Thymus (tissue), 11 donors: ENCODE measurements at regions not wholly inside any gene's neighbourhood (a gene's known extent, or its start where the extent isn't known, plus 50 kb on each side); places are given as distances from the start of the nearest gene placed in this dataset.
"Not testable (repeated sequence)": the region's sequence is repeated elsewhere in the genome, so short reads cannot be mapped to it uniquely, and the experiment has no call there.

ENCODE experiments used
- DNase-seq, 9 donors: peaks; one replicate each; pipeline ENCODE4 v3.0.0-alpha.2; 2013; ENCODE audit warnings: low spot score in 9 of 9, low read depth in 6 of 9, missing footprints in 1 of 9
- H3K27ac ChIP-seq, 2 donors: one replicate each; pipeline ENCODE4 v1.5.1; 2013; ENCODE audit warnings: control low read depth in 1 of 2, low read depth in 1 of 2, low read length in 1 of 2, mild to moderate bottlenecking in 1 of 2, moderate library complexity in 1 of 2
- H3K27me3 ChIP-seq, 2 donors: one replicate each; pipeline ENCODE4 v1.5.1; 2013; ENCODE audit warnings: low read length in 1 of 2; ENCODE audit not compliant: control insufficient read depth in 2 of 2, insufficient read depth in 1 of 2
- H3K36me3 ChIP-seq, 2 donors: one replicate each; pipeline ENCODE4 v1.5.1; 2013; ENCODE audit warnings: low read length in 1 of 2, mild to moderate bottlenecking in 1 of 2, moderate library complexity in 1 of 2; ENCODE audit not compliant: control insufficient read depth in 2 of 2, insufficient read depth in 2 of 2
- H3K4me1 ChIP-seq, 2 donors: one replicate each; pipeline ENCODE4 v1.5.1; 2013; ENCODE audit warnings: low read length in 2 of 2; ENCODE audit not compliant: control insufficient read depth in 2 of 2, insufficient read depth in 2 of 2
- H3K4me3 ChIP-seq, 2 donors: one replicate each; pipeline ENCODE4 v1.5.1; 2013; ENCODE audit warnings: low read length in 2 of 2, control low read depth in 1 of 2, mild to moderate bottlenecking in 1 of 2
- H3K9me3 ChIP-seq, 2 donors: one replicate each; pipeline ENCODE4 v1.5.1; 2013; ENCODE audit warnings: low read length in 1 of 2, mild to moderate bottlenecking in 1 of 2; ENCODE audit not compliant: control insufficient read depth in 2 of 2, insufficient read depth in 1 of 2
- WGBS: extraction: QIAGEN DNeasy Blood & Tissue Kit; methylation state at CpG from one replicate; pipeline ENCODE4 v1.1.7; 2013; 5-methylcytosine and 5-hydroxymethylcytosine counted together
- donor health status: healthy.

- H3K36me3 ChIP-seq, result no peaks in the 10 kb centered on the region
- no peak overlapping the region for H3K27ac ChIP-seq
- H3K27me3 ChIP-seq, result no peaks in the 10 kb centered on the region
- H3K9me3 ChIP-seq, result no peaks in the 10 kb centered on the region
- H3K4me1 ChIP-seq, result no peaks in the 10 kb centered on the region
- no peak overlapping the region for H3K4me3 ChIP-seq
- no peak for DNase-seq
- WGBS, result 92% methylated on average over 15 of the region's 15 CpGs
Measured at GRCh38 chrX:81957318-81957717, 755.4 kb downstream of the SH3BGRL start.

GRCh38 chrX:81957900-81958545 is 756.1 kb downstream of the SH3BGRL start:
- Histone ChIP-seq H3K36me3 (no peaks in the 10 kb centered on the region), H3K9me3 (no peaks in the 10 kb centered on the region), H3K27ac (no peak overlapping the region), H3K4me1 (no peaks in the 10 kb centered on the region), H3K27me3 (no peaks in the 10 kb centered on the region), H3K4me3 (no peak overlapping the region)
- peak in 1 of 9 donors; percentile 1 for DNase-seq
- WGBS, result 6% methylated on average over 1 of the region's 1 CpG

GRCh38 chrX:81959964-81960363 is 758.1 kb downstream of the SH3BGRL start:
- H3K4me1 ChIP-seq, result no peaks in the 10 kb centered on the region
- no peak overlapping the region for H3K27ac ChIP-seq
- H3K36me3 ChIP-seq, result no peaks in the 10 kb centered on the region
- H3K27me3 ChIP-seq, result no peaks in the 10 kb centered on the region
- H3K4me3 ChIP-seq, result no peak overlapping the region
- H3K9me3 ChIP-seq, result no peaks in the 10 kb centered on the region
- no peak for DNase-seq
- WGBS, result 39% methylated on average over 1 of the region's 1 CpG

- H3K9me3 ChIP-seq, H3K4me1 ChIP-seq, H3K4me3 ChIP-seq, H3K36me3 ChIP-seq, H3K27me3 ChIP-seq, DNase-seq, H3K27ac ChIP-seq: not testable (repeated sequence)
- WGBS, result 97% methylated on average over 1 of the region's 1 CpG
Measured at GRCh38 chrX:81974413-81974812, 772.5 kb downstream of the SH3BGRL start.

- no peak overlapping the region for H3K27ac ChIP-seq
- H3K9me3 ChIP-seq, result no peaks in the 10 kb centered on the region
- no peak for DNase-seq
- no peaks in the 10 kb centered on the region for H3K27me3 ChIP-seq
- no peaks in the 10 kb centered on the region for H3K36me3 ChIP-seq
- H3K4me1 ChIP-seq, result no peaks in the 10 kb centered on the region
- no peak overlapping the region for H3K4me3 ChIP-seq
- 13% methylated on average over 5 of the region's 5 CpGs for WGBS
Measured at GRCh38 chrX:81979806-81980515, 778.1 kb downstream of the SH3BGRL start.

GRCh38 chrX:81987217-81987616 is 785.3 kb downstream of the SH3BGRL start:
- not testable (repeated sequence) for H3K4me1 ChIP-seq, H3K9me3 ChIP-seq, H3K27ac ChIP-seq, H3K27me3 ChIP-seq, H3K4me3 ChIP-seq, H3K36me3 ChIP-seq, DNase-seq
- 93% methylated on average over 2 of the region's 2 CpGs for WGBS

GRCh38 chrX:81996166-81996565 is 794.3 kb downstream of the SH3BGRL start:
- WGBS, result 93% methylated on average over 5 of the region's 5 CpGs
- H3K9me3 ChIP-seq, result peaks cover 0 to 7% of the 10 kb centered on the region in 2 donors
- H3K27me3 ChIP-seq, result no peaks in the 10 kb centered on the region
- no peak for DNase-seq
- no peaks in the 10 kb centered on the region for H3K4me1 ChIP-seq
- H3K4me3 ChIP-seq, result no peak overlapping the region
- no peaks in the 10 kb centered on the region for H3K36me3 ChIP-seq
- no peak overlapping the region for H3K27ac ChIP-seq

GRCh38 chrX:82029571-82030218 is 827.8 kb downstream of the SH3BGRL start:
- H3K27me3 ChIP-seq, result no peaks in the 10 kb centered on the region
- H3K36me3 ChIP-seq, result no peaks in the 10 kb centered on the region
- H3K4me3 ChIP-seq, result no peak overlapping the region
- 88% methylated on average over 10 of the region's 10 CpGs for WGBS
- H3K9me3 ChIP-seq, result peaks cover 0 to 4% of the 10 kb centered on the region in 2 donors
- no peaks in the 10 kb centered on the region for H3K4me1 ChIP-seq
- no peak overlapping the region for H3K27ac ChIP-seq
- no peak for DNase-seq

- Histone ChIP-seq H3K27me3 (no peaks in the 10 kb centered on the region), H3K4me3 (no peak overlapping the region), H3K4me1 (no peaks in the 10 kb centered on the region), H3K27ac (no peak overlapping the region), H3K9me3 (peaks cover 0 to 7% of the 10 kb centered on the region in 2 donors), H3K36me3 (no peaks in the 10 kb centered on the region)
- WGBS, result 93% methylated on average over 1 of the region's 1 CpG
- DNase-seq, result no peak
Measured at GRCh38 chrX:82031250-82031649, 829.3 kb downstream of the SH3BGRL start.
